ENCODE measurements at regions not wholly inside any gene's neighbourhood (a gene's known extent, or its start where the extent isn't known, plus 50 kb on each side); places are given as distances from the start of the nearest gene placed in this dataset.
"Not testable (repeated sequence)": the region's sequence is repeated elsewhere in the genome, so short reads cannot be mapped to it uniquely, and the experiment has no call there.

- no peak overlapping the region for H3K4me3 ChIP-seq (ENCODE audit: low read length)
- no peaks in the 10 kb centered on the region for H3K9me3 ChIP-seq (ENCODE audit: low read depth, low read length)
- no peaks in the 10 kb centered on the region for H3K27me3 ChIP-seq (ENCODE audit: insufficient read depth, low read length)
Measured at GRCh38 chr12:88855301-88855700, 275.0 kb upstream of the KITLG start.

GRCh38 chr12:88854260-88854659, 274.0 kb upstream of the KITLG start:
- Histone ChIP-seq H3K9me3 (ENCODE audit: low read depth, low read length) (no peaks in the 10 kb centered on the region), H3K27me3 (ENCODE audit: insufficient read depth, low read length) (no peaks in the 10 kb centered on the region), H3K4me3 (ENCODE audit: low read length) (no peak overlapping the region), H3K4me1 (ENCODE audit: insufficient read depth, low read length) (no peaks in the 10 kb centered on the region)

More at GRCh38 chr12:88855301-88855700, 275.0 kb upstream of the KITLG start:
- no peaks in the 10 kb centered on the region for H3K4me1 ChIP-seq (ENCODE audit: insufficient read depth, low read length)

GRCh38 chr12:88847246-88847645, 267.0 kb upstream of the KITLG start:
- not testable (repeated sequence) for H3K4me3 ChIP-seq (ENCODE audit: low read length)

GRCh38 chr12:88844426-88844825, 264.2 kb upstream of the KITLG start:
- no peaks in the 10 kb centered on the region for H3K9me3 ChIP-seq (ENCODE audit: low read depth, low read length)
- H3K4me3 ChIP-seq (ENCODE audit: low read length) = no peak overlapping the region
- H3K4me1 ChIP-seq (ENCODE audit: insufficient read depth, low read length) = no peaks in the 10 kb centered on the region
- H3K27me3 ChIP-seq (ENCODE audit: insufficient read depth, low read length) = no peaks in the 10 kb centered on the region

More at GRCh38 chr12:88847246-88847645, 267.0 kb upstream of the KITLG start:
- not testable (repeated sequence) for H3K27me3 ChIP-seq (ENCODE audit: insufficient read depth, low read length); H3K9me3 ChIP-seq (ENCODE audit: low read depth, low read length); H3K4me1 ChIP-seq (ENCODE audit: insufficient read depth, low read length)

- Histone ChIP-seq H3K27me3 (ENCODE audit: insufficient read depth, low read length) (no peaks in the 10 kb centered on the region), H3K4me1 (ENCODE audit: insufficient read depth, low read length) (no peaks in the 10 kb centered on the region), H3K9me3 (ENCODE audit: low read depth, low read length) (no peaks in the 10 kb centered on the region), H3K4me3 (ENCODE audit: low read length) (no peak overlapping the region)
Measured at GRCh38 chr12:88842314-88842713, 262.0 kb upstream of the KITLG start.

GRCh38 chr12:88839486-88839885, 259.2 kb upstream of the KITLG start:
- Histone ChIP-seq H3K4me1 (ENCODE audit: insufficient read depth, low read length) (no peaks in the 10 kb centered on the region), H3K9me3 (ENCODE audit: low read depth, low read length) (no peaks in the 10 kb centered on the region), H3K27me3 (ENCODE audit: insufficient read depth, low read length) (no peaks in the 10 kb centered on the region), H3K4me3 (ENCODE audit: low read length) (no peak overlapping the region)

- no peaks in the 10 kb centered on the region for H3K4me1 ChIP-seq (ENCODE audit: insufficient read depth, low read length)
- H3K27me3 ChIP-seq (ENCODE audit: insufficient read depth, low read length) = no peaks in the 10 kb centered on the region
- no peak overlapping the region for H3K4me3 ChIP-seq (ENCODE audit: low read length)
- no peaks in the 10 kb centered on the region for H3K9me3 ChIP-seq (ENCODE audit: low read depth, low read length)
Measured at GRCh38 chr12:88836156-88836555, 255.9 kb upstream of the KITLG start.

GRCh38 chr12:88834226-88834625, 254.0 kb upstream of the KITLG start:
- no peaks in the 10 kb centered on the region for H3K9me3 ChIP-seq (ENCODE audit: low read depth, low read length)
- no peaks in the 10 kb centered on the region for H3K4me1 ChIP-seq (ENCODE audit: insufficient read depth, low read length)
- no peaks in the 10 kb centered on the region for H3K27me3 ChIP-seq (ENCODE audit: insufficient read depth, low read length)
- H3K4me3 ChIP-seq (ENCODE audit: low read length) = no peak overlapping the region

GRCh38 chr12:88833641-88834116, 253.4 kb upstream of the KITLG start:
- Histone ChIP-seq H3K4me3 (ENCODE audit: low read length) (no peak overlapping the region), H3K9me3 (ENCODE audit: low read depth, low read length) (no peaks in the 10 kb centered on the region), H3K27me3 (ENCODE audit: insufficient read depth, low read length) (no peaks in the 10 kb centered on the region), H3K4me1 (ENCODE audit: insufficient read depth, low read length) (no peaks in the 10 kb centered on the region)

GRCh38 chr12:88828537-88828936, 248.3 kb upstream of the KITLG start:
- H3K4me1 ChIP-seq (ENCODE audit: insufficient read depth, low read length); H3K9me3 ChIP-seq (ENCODE audit: low read depth, low read length); H3K4me3 ChIP-seq (ENCODE audit: low read length); H3K27me3 ChIP-seq (ENCODE audit: insufficient read depth, low read length): not testable (repeated sequence)

GRCh38 chr12:88820012-88820411, 239.7 kb upstream of the KITLG start:
- Histone ChIP-seq H3K4me3 (ENCODE audit: low read length) (no peak overlapping the region), H3K9me3 (ENCODE audit: low read depth, low read length) (no peaks in the 10 kb centered on the region), H3K27me3 (ENCODE audit: insufficient read depth, low read length) (no peaks in the 10 kb centered on the region), H3K4me1 (ENCODE audit: insufficient read depth, low read length) (no peaks in the 10 kb centered on the region)

GRCh38 chr12:88816201-88816600, 235.9 kb upstream of the KITLG start:
- no peaks in the 10 kb centered on the region for H3K9me3 ChIP-seq (ENCODE audit: low read depth, low read length)
- no peaks in the 10 kb centered on the region for H3K27me3 ChIP-seq (ENCODE audit: insufficient read depth, low read length)
- no peaks in the 10 kb centered on the region for H3K4me1 ChIP-seq (ENCODE audit: insufficient read depth, low read length)
- H3K4me3 ChIP-seq (ENCODE audit: low read length) = no peak overlapping the region

- no peaks in the 10 kb centered on the region for H3K4me1 ChIP-seq (ENCODE audit: insufficient read depth, low read length)
- H3K9me3 ChIP-seq (ENCODE audit: low read depth, low read length) = no peaks in the 10 kb centered on the region
- no peaks in the 10 kb centered on the region for H3K27me3 ChIP-seq (ENCODE audit: insufficient read depth, low read length)
- no peak overlapping the region for H3K4me3 ChIP-seq (ENCODE audit: low read length)
Measured at GRCh38 chr12:88814779-88815178, 234.5 kb upstream of the KITLG start.

- no peaks in the 10 kb centered on the region for H3K27me3 ChIP-seq (ENCODE audit: insufficient read depth, low read length)
- no peak overlapping the region for H3K4me3 ChIP-seq (ENCODE audit: low read length)
- no peaks in the 10 kb centered on the region for H3K9me3 ChIP-seq (ENCODE audit: low read depth, low read length)
- no peaks in the 10 kb centered on the region for H3K4me1 ChIP-seq (ENCODE audit: insufficient read depth, low read length)
Measured at GRCh38 chr12:88812610-88813009, 232.3 kb upstream of the KITLG start.

- Histone ChIP-seq H3K9me3 (ENCODE audit: low read depth, low read length) (no peaks in the 10 kb centered on the region), H3K4me3 (ENCODE audit: low read length) (no peak overlapping the region), H3K4me1 (ENCODE audit: insufficient read depth, low read length) (no peaks in the 10 kb centered on the region), H3K27me3 (ENCODE audit: insufficient read depth, low read length) (no peaks in the 10 kb centered on the region)
Measured at GRCh38 chr12:88810806-88811205, 230.5 kb upstream of the KITLG start.

- not testable (repeated sequence) for H3K9me3 ChIP-seq (ENCODE audit: low read depth, low read length); H3K4me1 ChIP-seq (ENCODE audit: insufficient read depth, low read length)
Measured at GRCh38 chr12:88809841-88810240, 229.6 kb upstream of the KITLG start.

GRCh38 chr12:88805692-88806091, 225.4 kb upstream of the KITLG start:
- Histone ChIP-seq H3K9me3 (ENCODE audit: low read depth, low read length) (no peaks in the 10 kb centered on the region), H3K4me1 (ENCODE audit: insufficient read depth, low read length) (no peaks in the 10 kb centered on the region), H3K4me3 (ENCODE audit: low read length) (no peak overlapping the region), H3K27me3 (ENCODE audit: insufficient read depth, low read length) (no peaks in the 10 kb centered on the region)

More at GRCh38 chr12:88809841-88810240, 229.6 kb upstream of the KITLG start:
- H3K27me3 ChIP-seq (ENCODE audit: insufficient read depth, low read length); H3K4me3 ChIP-seq (ENCODE audit: low read length): not testable (repeated sequence)
